ENCODE measurements at regions not wholly inside any gene's neighbourhood (a gene's known extent, or its start where the extent isn't known, plus 50 kb on each side); places are given as distances from the start of the nearest gene placed in this dataset.

- Histone ChIP-seq H3K9me3 (no peaks in the 10 kb centered on the region), H3K36me3 (no peaks in the 10 kb centered on the region), H3K4me3 (ENCODE audit: low read depth in 1 of 2, low read length in 1 of 2) (no peak overlapping the region), H3K27me3 (no peaks in the 10 kb centered on the region), H3K27ac (no peak overlapping the region), H3K4me1 (ENCODE audit: control insufficient read depth in 1 of 2, insufficient read depth in 1 of 2, low read depth in 1 of 2, low read length in 1 of 2) (no peaks in the 10 kb centered on the region)
- TF ChIP-seq CTCF (IDR thresholded peaks at IDR 0.05) = no peak
These were observed 622.2 kb upstream of the SALL1 start for GRCh38 chr16:51773071-51773890.

DNA sequence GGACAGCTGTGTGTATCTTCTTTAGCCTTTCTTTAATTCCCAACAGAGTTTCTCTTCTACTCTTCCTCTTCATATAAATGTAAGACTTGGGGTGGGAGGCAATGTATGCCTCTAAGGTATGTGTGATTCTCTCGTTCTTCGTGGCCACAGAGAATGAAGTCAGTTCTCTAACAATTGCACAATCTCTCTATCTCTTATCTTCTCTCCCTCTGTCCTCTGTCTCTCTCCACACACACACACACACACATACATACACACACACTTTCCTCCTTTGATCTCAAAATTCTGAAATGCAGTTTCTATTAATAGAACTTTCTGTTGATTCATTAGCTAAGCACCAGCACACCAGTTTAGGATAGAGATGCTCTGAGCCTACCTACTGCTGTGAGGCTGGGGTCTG is 615.7 kb upstream of the SALL1 start:
- TF ChIP-seq CTCF (IDR thresholded peaks at IDR 0.05) = no peak
- no peak overlapping the region for H3K27ac ChIP-seq
- H3K4me3 ChIP-seq (ENCODE audit: low read depth in 1 of 2, low read length in 1 of 2) = no peak overlapping the region
- no peaks in the 10 kb centered on the region for H3K4me1 ChIP-seq (ENCODE audit: control insufficient read depth in 1 of 2, insufficient read depth in 1 of 2, low read depth in 1 of 2, low read length in 1 of 2)
- no peaks in the 10 kb centered on the region for H3K36me3 ChIP-seq
- peaks cover 16% of the 10 kb centered on the region for H3K27me3 ChIP-seq
- no peaks in the 10 kb centered on the region for H3K9me3 ChIP-seq

DNA sequence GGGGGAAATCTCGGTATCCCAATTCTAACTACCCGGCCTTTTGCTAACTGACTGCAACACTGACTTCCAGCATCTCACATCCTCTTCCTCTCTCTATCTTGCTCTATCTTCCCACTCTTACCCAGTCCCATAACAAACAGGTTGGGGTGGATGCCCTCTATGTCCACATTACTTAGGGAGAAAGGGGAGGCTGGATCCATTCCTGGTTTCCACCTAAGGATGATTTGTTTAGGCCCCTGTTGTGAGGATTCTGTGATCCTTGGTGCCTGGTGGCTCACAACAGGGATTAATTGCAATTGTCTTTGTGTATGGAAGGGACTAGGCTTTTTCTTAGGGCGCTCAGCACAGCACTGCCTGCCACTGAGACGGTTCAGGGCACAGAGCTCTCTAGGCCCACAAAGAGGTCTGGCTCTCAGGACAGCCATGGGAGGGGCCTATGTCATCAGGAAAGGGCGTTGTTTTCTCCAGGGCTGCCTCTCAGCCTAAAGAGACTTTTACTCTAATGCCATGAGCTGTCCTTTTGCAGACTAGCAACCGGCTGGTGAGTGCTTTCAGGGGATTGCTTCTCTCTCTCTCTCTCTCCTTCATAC is 612.1 kb upstream of the SALL1 start:
- no peak for TF ChIP-seq CTCF (IDR thresholded peaks at IDR 0.05)
- H3K4me1 ChIP-seq (ENCODE audit: control insufficient read depth in 1 of 2, insufficient read depth in 1 of 2, low read depth in 1 of 2, low read length in 1 of 2) = no peaks in the 10 kb centered on the region

DNA sequence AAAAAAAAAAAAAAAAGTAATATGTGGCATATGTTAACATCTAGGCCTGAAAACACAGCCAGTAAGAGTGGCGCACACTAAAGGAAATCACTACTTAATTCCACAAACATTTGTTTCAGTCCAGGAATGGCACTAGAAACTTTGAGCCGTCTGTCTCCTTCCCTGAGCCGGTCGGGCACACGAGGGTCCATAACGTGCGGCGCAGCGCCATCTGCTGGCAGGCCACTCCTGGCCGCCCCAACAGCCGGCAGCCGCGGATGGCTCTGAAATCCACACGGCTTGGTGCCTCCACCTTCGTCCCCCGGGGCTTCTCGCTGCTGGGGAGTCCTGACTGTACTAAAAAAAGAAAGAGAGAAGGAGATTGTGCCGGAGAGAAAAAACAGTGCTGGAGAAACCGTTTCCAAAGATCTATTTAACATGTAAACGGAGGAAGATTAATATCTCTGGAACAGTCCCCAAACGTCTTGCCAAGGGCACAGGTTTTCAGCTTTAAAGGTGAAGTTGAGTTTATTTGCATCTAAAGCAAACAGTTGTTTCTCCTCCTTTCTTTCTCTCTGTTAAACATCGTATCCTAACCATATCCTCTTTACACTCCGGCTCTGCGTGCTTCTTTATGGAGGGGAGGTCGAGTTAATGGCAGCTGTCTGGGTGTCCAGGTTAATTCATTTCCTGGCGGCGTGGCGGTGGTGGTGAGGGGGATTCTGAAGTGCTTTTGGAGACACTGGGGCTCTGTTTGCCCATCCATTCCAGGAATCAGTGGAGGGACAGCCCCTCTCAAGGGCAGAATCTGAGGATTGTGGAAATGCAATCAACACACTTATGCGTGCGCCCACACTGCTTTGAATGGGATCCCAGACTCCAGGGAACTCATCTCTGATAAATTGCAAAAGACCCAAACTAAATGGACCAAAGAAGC is 611.3 kb upstream of the SALL1 start:
- Histone ChIP-seq H3K9me3 (no peaks in the 10 kb centered on the region), H3K36me3 (no peaks in the 10 kb centered on the region), H3K27me3 (peaks cover 33% of the 10 kb centered on the region), H3K27ac (no peak overlapping the region), H3K4me1 (ENCODE audit: control insufficient read depth in 1 of 2, insufficient read depth in 1 of 2, low read depth in 1 of 2, low read length in 1 of 2) (no peaks in the 10 kb centered on the region), H3K4me3 (ENCODE audit: low read depth in 1 of 2, low read length in 1 of 2) (no peak overlapping the region)
- no peak for TF ChIP-seq CTCF (IDR thresholded peaks at IDR 0.05)

More for the DNA sequence above, 612.1 kb upstream of the SALL1 start:
- Histone ChIP-seq H3K27ac (no peak overlapping the region), H3K36me3 (no peaks in the 10 kb centered on the region), H3K27me3 (peaks cover 33% of the 10 kb centered on the region), H3K9me3 (no peaks in the 10 kb centered on the region), H3K4me3 (ENCODE audit: low read depth in 1 of 2, low read length in 1 of 2) (no peak overlapping the region)

DNA sequence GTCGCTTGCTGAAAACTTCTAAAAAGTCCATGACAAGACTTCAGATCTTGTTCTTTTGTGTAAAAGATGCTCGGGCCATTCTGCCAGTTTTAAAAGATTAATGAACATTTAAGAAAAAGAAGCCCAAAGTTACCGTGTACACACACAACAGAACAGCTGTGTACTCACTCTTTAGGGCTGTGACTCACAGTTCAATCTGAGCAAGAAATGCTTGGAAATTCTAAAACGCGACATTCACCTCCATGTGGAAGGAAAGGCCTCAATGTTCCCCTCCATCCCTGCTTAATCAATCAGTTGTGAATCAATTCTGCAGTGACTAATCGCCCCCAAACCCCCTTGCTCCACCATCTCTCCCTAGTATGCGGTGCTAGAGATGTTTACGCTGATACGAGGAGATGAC is 609.9 kb upstream of the SALL1 start:
- Histone ChIP-seq H3K9me3 (no peaks in the 10 kb centered on the region), H3K27ac (no peak overlapping the region), H3K4me3 (ENCODE audit: low read depth in 1 of 2, low read length in 1 of 2) (no peak overlapping the region), H3K4me1 (ENCODE audit: control insufficient read depth in 1 of 2, insufficient read depth in 1 of 2, low read depth in 1 of 2, low read length in 1 of 2) (no peaks in the 10 kb centered on the region), H3K27me3 (peaks cover 40% of the 10 kb centered on the region), H3K36me3 (no peaks in the 10 kb centered on the region)
- no peak for TF ChIP-seq CTCF (IDR thresholded peaks at IDR 0.05)
